BLaER1 treated with 17β-estradiol and CSF1 and Interleukin-3, amounts not matched to agents 10 nM and 100 nM (cell line): ENCODE measurements at regions not wholly inside any gene's neighbourhood (a gene's known extent, or its start where the extent isn't known, plus 50 kb on each side); places are given as distances from the start of the nearest gene placed in this dataset.
A peak's percentile ranks its signal among the peaks of the same experiment; 100 is the strongest.
"Not testable (repeated sequence)": the region's sequence is repeated elsewhere in the genome, so short reads cannot be mapped to it uniquely, and the experiment has no call there.

Experiments
- H3K27ac ChIP-seq, 11 experiments: shearing (Covaris generic); formaldehyde crosslinking; 2 replicates each; pipeline ENCODE4 v1.8.1; 2022
- H3K27me3 ChIP-seq, 11 experiments: shearing (Covaris generic); formaldehyde crosslinking; 2 replicates each; pipeline ENCODE4 v1.8.1; 2022
- H3K36me3 ChIP-seq, 11 experiments: shearing (Covaris generic); formaldehyde crosslinking; 2 replicates each; pipeline ENCODE4 v1.8.1; 2022
- H3K4me1 ChIP-seq, 10 experiments: shearing (Covaris generic); formaldehyde crosslinking; 2 replicates each; pipeline ENCODE4 v1.8.1; 2022
- H3K4me2 ChIP-seq, 11 experiments: shearing (Covaris generic); formaldehyde crosslinking; 2 replicates each; pipeline ENCODE4 v1.8.1; 2022
- H3K4me3 ChIP-seq, 10 experiments: shearing (Covaris generic); formaldehyde crosslinking; 2 replicates each; pipeline ENCODE4 v1.8.1; 2022
- H3K9ac ChIP-seq, 11 experiments: shearing (Covaris generic); formaldehyde crosslinking; 2 replicates each; pipeline ENCODE4 v1.8.1; 2022
- H3K9me3 ChIP-seq, 11 experiments: shearing (Covaris generic); formaldehyde crosslinking; replicated peaks in 1 of 11; 2 replicates each; pipeline ENCODE4 v1.8.1; 2022
- H4K20me1 ChIP-seq, 11 experiments: shearing (Covaris generic); formaldehyde crosslinking; 2 replicates each; pipeline ENCODE4 v1.8.1; 2022
- Cebpa-rat ChIP-seq, 11 experiments: shearing (Covaris generic); IDR thresholded peaks; 2 replicates each; pipeline ENCODE4 v1.8.1; 2022

- H3K4me2 ChIP-seq = no peak overlapping the region
- no peak overlapping the region for H3K9ac ChIP-seq
- peaks cover 0 to 12% (median 0%) of the 10 kb centered on the region in 11 experiments; a peak in 5 of 22 replicates for H3K9me3 ChIP-seq
- no peaks in the 10 kb centered on the region for H4K20me1 ChIP-seq
- H3K27me3 ChIP-seq = no peaks in the 10 kb centered on the region
- H3K4me3 ChIP-seq = no peak overlapping the region
- H3K4me1 ChIP-seq = peaks cover 0 to 25% (median 0%) of the 10 kb centered on the region in 10 experiments; a peak in 5 of 20 replicates
- no peaks in the 10 kb centered on the region for H3K36me3 ChIP-seq
- TF ChIP-seq Cebpa-rat (IDR thresholded peaks at IDR 0.05) = no peak
- H3K27ac ChIP-seq = no peak overlapping the region
Observed at GRCh38 chr7:112965506-112965905, 121.1 kb downstream of the GPR85 start.

DNA sequence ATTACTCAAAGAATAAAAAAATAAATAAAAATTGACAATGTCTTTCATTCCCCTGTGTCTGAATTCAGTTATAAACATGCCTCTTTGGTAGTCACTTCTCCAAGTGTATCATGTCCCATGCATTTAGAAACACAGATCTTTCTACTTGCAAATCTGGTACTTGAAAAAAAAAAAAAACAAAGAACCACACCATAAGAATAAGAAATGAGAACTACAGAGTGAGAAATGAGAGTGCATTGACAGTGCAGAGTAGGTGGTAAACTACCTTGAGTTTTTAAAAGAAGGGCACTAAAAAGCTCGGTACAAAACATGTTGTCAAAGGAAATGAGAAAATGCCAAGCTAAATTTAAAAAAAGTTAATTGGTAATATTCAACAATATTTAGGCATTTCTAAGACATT, 123.0 kb downstream of the GPR85 start:
- Histone ChIP-seq H3K27ac (no peak overlapping the region), H3K4me3 (no peak overlapping the region), H3K9ac (no peak overlapping the region), H3K36me3 (no peaks in the 10 kb centered on the region), H3K27me3 (no peaks in the 10 kb centered on the region), H3K9me3 (peaks cover 0 to 18% (median 0%) of the 10 kb centered on the region in 11 experiments; a peak in 5 of 22 replicates), H3K4me1 (peaks cover 0 to 36% (median 0%) of the 10 kb centered on the region in 10 experiments; a peak in 6 of 20 replicates), H3K4me2 (peak overlapping the region in 1 of 11 experiments; percentile 10; a peak in 1 of 22 replicates), H4K20me1 (no peaks in the 10 kb centered on the region)
- no peak for TF ChIP-seq Cebpa-rat (IDR thresholded peaks at IDR 0.05)

- Histone ChIP-seq H3K4me3 (no peak overlapping the region), H3K9ac (no peak overlapping the region), H3K27me3 (no peaks in the 10 kb centered on the region), H3K4me2 (no peak overlapping the region), H3K36me3 (no peaks in the 10 kb centered on the region), H4K20me1 (no peaks in the 10 kb centered on the region), H3K4me1 (peaks cover 0 to 44% (median 0%) of the 10 kb centered on the region in 10 experiments; a peak in 6 of 20 replicates), H3K9me3 (peaks cover 0 to 18% (median 0%) of the 10 kb centered on the region in 11 experiments; a peak in 5 of 22 replicates), H3K27ac (no peak overlapping the region)
- no peak for TF ChIP-seq Cebpa-rat (IDR thresholded peaks at IDR 0.05)
Observed at GRCh38 chr7:112962815-112963214, 123.8 kb downstream of the GPR85 start.

GRCh38 chr7:112959276-112959675, 127.4 kb downstream of the GPR85 start:
- no peak overlapping the region; a peak in 1 of 20 replicates for H3K4me3 ChIP-seq
- H3K9me3 ChIP-seq = peaks cover 0 to 18% (median 0%) of the 10 kb centered on the region in 11 experiments; a peak in 5 of 22 replicates
- H3K4me1 ChIP-seq = peaks cover 0 to 59% (median 0%) of the 10 kb centered on the region in 10 experiments; a peak in 6 of 20 replicates
- no peaks in the 10 kb centered on the region for H3K36me3 ChIP-seq
- peak overlapping the region in 4 of 11 experiments; percentile 34 to 74 (median 64); a peak in 5 of 22 replicates for H3K4me2 ChIP-seq
- H3K27ac ChIP-seq = peak overlapping the region in 4 of 11 experiments; percentile 58 to 88 (median 78); a peak in 8 of 22 replicates
- no peaks in the 10 kb centered on the region for H4K20me1 ChIP-seq
- peak overlapping the region in 3 of 11 experiments; percentile 48 to 67 (median 60); a peak in 3 of 22 replicates for H3K9ac ChIP-seq
- H3K27me3 ChIP-seq = no peaks in the 10 kb centered on the region
- TF ChIP-seq Cebpa-rat (IDR thresholded peaks at IDR 0.05) = no peak

GRCh38 chr7:112958775-112959174, 127.9 kb downstream of the GPR85 start:
- TF ChIP-seq Cebpa-rat (IDR thresholded peaks at IDR 0.05) = no peak
- Histone ChIP-seq H3K9me3 (peaks cover 0 to 18% (median 0%) of the 10 kb centered on the region in 11 experiments; a peak in 5 of 22 replicates), H3K27ac (peak overlapping the region in 4 of 11 experiments; percentile 58 to 88 (median 78); a peak in 8 of 22 replicates), H3K4me3 (no peak overlapping the region; a peak in 1 of 20 replicates), H3K27me3 (no peaks in the 10 kb centered on the region), H4K20me1 (no peaks in the 10 kb centered on the region), H3K36me3 (no peaks in the 10 kb centered on the region), H3K9ac (peak overlapping the region in 3 of 11 experiments; percentile 48 to 67 (median 60); a peak in 3 of 22 replicates), H3K4me1 (peaks cover 0 to 54% (median 0%) of the 10 kb centered on the region in 10 experiments; a peak in 6 of 20 replicates), H3K4me2 (peak overlapping the region in 4 of 11 experiments; percentile 34 to 74 (median 64); a peak in 5 of 22 replicates)

DNA sequence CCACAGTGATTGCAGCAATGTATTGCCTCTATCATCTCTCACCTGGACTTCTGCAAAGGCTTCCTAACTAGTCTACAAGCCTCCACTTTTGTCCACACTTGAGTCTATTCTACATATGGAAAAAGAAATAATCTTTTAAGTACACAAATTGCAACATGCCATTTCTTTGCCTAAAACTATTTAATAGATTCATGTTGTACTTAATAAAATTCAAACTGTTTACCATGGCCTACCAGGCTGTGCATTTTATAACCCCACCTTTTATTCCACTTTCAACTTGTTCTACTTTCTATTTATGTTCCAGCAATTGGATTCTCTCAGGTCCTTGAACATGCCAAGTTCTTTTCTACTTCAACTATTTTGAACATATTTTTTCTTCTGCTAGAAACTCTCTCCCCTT, 128.7 kb downstream of the GPR85 start:
- no peak overlapping the region for H3K9ac ChIP-seq
- no peak overlapping the region for H3K4me3 ChIP-seq
- peak overlapping the region in 3 of 11 experiments; percentile 27 to 74 (median 68); a peak in 5 of 22 replicates for H3K4me2 ChIP-seq
- no peaks in the 10 kb centered on the region for H4K20me1 ChIP-seq
- peaks cover 0 to 18% (median 0%) of the 10 kb centered on the region in 11 experiments; a peak in 5 of 22 replicates for H3K9me3 ChIP-seq
- H3K27me3 ChIP-seq = no peaks in the 10 kb centered on the region
- TF ChIP-seq Cebpa-rat (IDR thresholded peaks at IDR 0.05) = no peak
- peak overlapping the region in 3 of 11 experiments; percentile 58 to 88 (median 80); a peak in 5 of 22 replicates for H3K27ac ChIP-seq
- peaks cover 0 to 47% (median 0%) of the 10 kb centered on the region in 10 experiments; a peak in 6 of 20 replicates for H3K4me1 ChIP-seq
- H3K36me3 ChIP-seq = no peaks in the 10 kb centered on the region

- not testable (repeated sequence) for H3K4me3 ChIP-seq, H3K27ac ChIP-seq, H4K20me1 ChIP-seq, H3K9ac ChIP-seq, H3K36me3 ChIP-seq, H3K4me2 ChIP-seq, H3K9me3 ChIP-seq, H3K27me3 ChIP-seq
- peaks cover 0 to 17% (median 0%) of the 10 kb centered on the region in 10 experiments; a peak in 6 of 20 replicates for H3K4me1 ChIP-seq
Observed at GRCh38 chr7:112953031-112953430, 133.6 kb downstream of the GPR85 start.

DNA sequence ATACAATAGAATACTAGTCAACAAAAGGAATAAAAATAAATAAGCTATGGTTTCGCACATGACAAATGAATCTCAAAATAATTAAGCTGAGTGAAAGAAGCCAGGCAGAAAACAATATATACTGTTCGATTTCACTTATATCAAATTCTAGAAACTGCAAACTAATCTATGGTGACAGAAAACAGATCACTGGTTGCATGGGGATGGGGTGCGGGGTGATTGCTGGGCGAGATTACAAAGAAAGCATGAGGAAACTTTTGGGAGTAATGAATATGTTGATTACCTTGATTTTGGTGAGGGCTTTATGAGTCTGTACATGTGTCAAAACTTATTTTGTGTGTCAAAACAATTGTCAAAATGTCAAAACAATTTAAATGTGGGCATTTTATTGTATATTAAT, 135.6 kb downstream of the GPR85 start:
- no peak overlapping the region for H3K4me2 ChIP-seq
- no peaks in the 10 kb centered on the region for H3K36me3 ChIP-seq
- no peak for TF ChIP-seq Cebpa-rat (IDR thresholded peaks at IDR 0.05)
- no peaks in the 10 kb centered on the region for H3K4me1 ChIP-seq
- H3K27ac ChIP-seq = no peak overlapping the region
- no peak overlapping the region for H3K4me3 ChIP-seq
- H4K20me1 ChIP-seq = no peaks in the 10 kb centered on the region
- H3K27me3 ChIP-seq = no peaks in the 10 kb centered on the region
- H3K9me3 ChIP-seq = no peaks in the 10 kb centered on the region
- H3K9ac ChIP-seq = no peak overlapping the region

GRCh38 chr7:112949682-112950081, 136.9 kb downstream of the GPR85 start:
- not testable (repeated sequence) for H3K9me3 ChIP-seq, H3K9ac ChIP-seq, H3K4me3 ChIP-seq, H3K4me1 ChIP-seq, H3K27ac ChIP-seq, H3K27me3 ChIP-seq, H4K20me1 ChIP-seq, H3K36me3 ChIP-seq, H3K4me2 ChIP-seq

DNA sequence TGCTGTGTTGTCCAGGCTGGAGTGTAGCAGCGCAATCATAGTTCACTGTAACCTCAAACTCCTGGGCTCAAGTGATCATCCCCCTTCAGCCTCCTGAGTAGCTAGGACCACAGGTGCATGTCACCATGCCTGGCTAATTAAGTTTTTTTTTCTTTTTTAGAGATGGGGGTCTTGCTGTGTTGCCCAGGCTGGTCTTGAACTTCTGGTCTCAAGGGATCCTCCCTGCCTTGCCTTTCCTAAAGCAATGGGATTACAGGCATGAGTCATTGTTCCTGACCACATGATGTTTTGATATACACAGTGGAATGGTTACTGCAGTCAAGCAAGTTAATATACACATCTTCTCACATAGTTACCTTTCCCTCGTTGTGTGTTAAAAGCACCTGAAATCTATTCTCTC, 140.3 kb downstream of the GPR85 start:
- no peak overlapping the region for H3K4me3 ChIP-seq
- no peak for TF ChIP-seq Cebpa-rat (IDR thresholded peaks at IDR 0.05)
- no peak overlapping the region for H3K4me2 ChIP-seq
- H3K4me1 ChIP-seq = no peaks in the 10 kb centered on the region
- H3K27ac ChIP-seq = no peak overlapping the region
- no peak overlapping the region for H3K9ac ChIP-seq
- H3K9me3 ChIP-seq = no peaks in the 10 kb centered on the region
- no peaks in the 10 kb centered on the region for H4K20me1 ChIP-seq
- H3K27me3 ChIP-seq = no peaks in the 10 kb centered on the region
- no peaks in the 10 kb centered on the region for H3K36me3 ChIP-seq
